Thyroid gland (tissue), 4 donors: ENCODE measurements at regions not wholly inside any gene's neighbourhood (a gene's known extent, or its start where the extent isn't known, plus 50 kb on each side); places are given as distances from the start of the nearest gene placed in this dataset.

Source experiments
- DNase-seq, 2 donors: peaks; one replicate each; pipeline ENCODE4 v3.0.0-alpha.2; 2019
- H3K27ac ChIP-seq, 3 donors: fragments of 200-600 bp; sonication (generic); 1 replicate in 2 of 3; 2 replicates in 1 of 3; pipeline ENCODE4 v1.5.1; 2016 to 2019; ENCODE audit warnings: mild to moderate bottlenecking in 1 of 3, moderate library complexity in 1 of 3
- H3K27me3 ChIP-seq: fragments of 200-600 bp; sonication (generic); one replicate; pipeline ENCODE4 v1.5.1; 2019
- H3K36me3 ChIP-seq, 2 donors: fragments of 200-600 bp; sonication (generic); one replicate each; pipeline ENCODE4 v1.5.1; 2016 to 2019
- H3K4me1 ChIP-seq, 2 donors: fragments of 200-600 bp; sonication (generic); one replicate each; pipeline ENCODE4 v1.5.1; 2017 to 2019
- H3K4me3 ChIP-seq, 3 donors: fragments of 200-600 bp; sonication (generic); replicated peaks in 1 of 3; 1 replicate in 2 of 3; 2 replicates in 1 of 3; pipeline ENCODE4 v1.5.1; 2016; ENCODE audit warnings: mild to moderate bottlenecking in 1 of 3
- H3K9me3 ChIP-seq: fragments of 200-600 bp; sonication (generic); one replicate; pipeline ENCODE4 v1.5.1; 2017
- CTCF ChIP-seq, 6 experiments: fragments of 200-600 bp in 3 of 6; fragments of 450-650 bp in 3 of 6; sonication (generic) in 3 of 6; IDR thresholded peaks; one replicate each; pipeline ENCODE4 v1.5.1; 2016 to 2019; ENCODE audit warnings: antibody characterized with exemption in 6 of 6, mild to moderate bottlenecking in 2 of 6, inconsistent platforms in 1 of 6, moderate library complexity in 1 of 6
- POLR2A ChIP-seq, 2 donors: fragments of 450-650 bp; IDR thresholded peaks; one replicate each; pipeline ENCODE4 v1.6.1; 2017; ENCODE audit warnings: antibody characterized with exemption in 2 of 2, mild to moderate bottlenecking in 2 of 2, moderate library complexity in 1 of 2
- WGBS, 2 donors: methylation state at CpG; one replicate each; pipeline ENCODE4 v1.1.5; 2017; 5-methylcytosine and 5-hydroxymethylcytosine counted together
- intact Hi-C: fragments of 100-400 bp; cut with DNase I; formaldehyde crosslinking; loops from one replicate; pipeline ENCODE4 v1.15.1; 2023

GRCh38 chr2:139730197-139730596 lies 950.0 kb upstream of the NXPH2 start:
- Histone ChIP-seq H3K4me1 (no peaks in the 10 kb centered on the region), H3K27me3 (no peaks in the 10 kb centered on the region), H3K36me3 (no peaks in the 10 kb centered on the region), H3K9me3 (no peaks in the 10 kb centered on the region), H3K27ac (no peak overlapping the region), H3K4me3 (no peak overlapping the region)
- intact Hi-C loops: no loop called here
- DNase-seq: no peak
- WGBS, 2 donors: 91% methylated on average over 4 of the region's 4 CpGs
- TF ChIP-seq CTCF (IDR thresholded peaks at IDR 0.05): no peak
- no peak for TF ChIP-seq POLR2A (IDR thresholded peaks at IDR 0.05)

DNA sequence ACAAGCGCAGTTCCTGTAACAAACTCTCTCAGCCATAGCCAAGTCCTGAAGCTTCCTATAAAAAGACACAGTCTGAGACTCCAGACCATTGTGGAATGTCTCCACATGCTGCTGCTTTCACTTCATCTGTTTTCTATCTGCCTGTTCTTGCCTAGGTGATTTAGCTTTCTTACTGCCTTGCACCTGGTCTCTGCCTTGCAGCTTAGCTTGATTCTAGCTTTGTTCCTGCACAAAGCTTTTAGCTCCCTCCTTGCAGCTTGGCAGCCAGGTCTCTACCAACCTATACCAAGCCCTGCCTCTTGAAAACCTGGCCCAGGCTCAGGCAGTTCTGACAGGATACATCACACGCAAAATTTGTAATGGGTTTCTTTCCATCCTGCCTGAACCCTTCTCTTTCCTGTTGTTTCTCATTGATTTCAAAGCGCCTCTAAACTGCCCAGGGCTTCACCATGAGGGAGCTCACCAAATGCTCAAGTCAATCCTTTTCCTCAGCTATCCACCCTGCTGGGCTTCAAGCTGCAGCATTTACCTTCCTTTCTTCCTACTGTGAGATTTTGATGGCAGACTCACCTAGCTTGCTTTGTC lies 941.3 kb upstream of the NXPH2 start:
- Histone ChIP-seq H3K4me3 (no peak overlapping the region), H3K9me3 (no peaks in the 10 kb centered on the region), H3K4me1 (no peaks in the 10 kb centered on the region), H3K27ac (no peak overlapping the region), H3K27me3 (no peaks in the 10 kb centered on the region), H3K36me3 (no peaks in the 10 kb centered on the region)
- 45% methylated on average over 3 of the region's 3 CpGs for WGBS, 2 donors
- intact Hi-C loops: no loop called here
- no peak for TF ChIP-seq CTCF (IDR thresholded peaks at IDR 0.05)
- no peak for TF ChIP-seq POLR2A (IDR thresholded peaks at IDR 0.05)
- DNase-seq: no peak

DNA sequence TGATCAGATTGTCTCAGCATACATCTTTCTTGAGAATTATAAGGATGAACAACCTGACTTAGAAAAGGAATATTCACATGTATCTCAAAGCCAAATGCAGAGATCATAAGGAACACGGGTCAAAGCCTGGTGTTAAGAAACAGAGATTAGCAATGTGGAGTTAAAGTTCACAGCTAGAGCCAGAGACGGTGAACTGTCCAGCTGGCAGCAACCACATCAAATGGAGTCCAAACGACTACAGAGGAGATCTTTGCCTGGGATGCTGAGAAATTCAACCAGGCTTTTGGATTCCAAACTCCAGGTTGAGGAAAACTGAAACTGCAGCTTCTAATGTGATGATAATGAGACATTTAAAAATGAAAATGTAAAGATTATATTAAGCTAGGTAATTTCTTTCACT lies 939.9 kb upstream of the NXPH2 start:
- H3K4me1 ChIP-seq: no peaks in the 10 kb centered on the region
- intact Hi-C loops: no loop called here
- no peak for DNase-seq
- no peak overlapping the region for H3K4me3 ChIP-seq
- no peaks in the 10 kb centered on the region for H3K9me3 ChIP-seq
- no peaks in the 10 kb centered on the region for H3K27me3 ChIP-seq
- 50 to 69% methylated on average over 3 of the region's 3 CpGs for WGBS, 2 donors
- H3K27ac ChIP-seq: no peak overlapping the region
- H3K36me3 ChIP-seq: no peaks in the 10 kb centered on the region
- TF ChIP-seq CTCF (IDR thresholded peaks at IDR 0.05) (no peak), POLR2A (IDR thresholded peaks at IDR 0.05) (no peak)

- Histone ChIP-seq H3K27ac (no peak overlapping the region), H3K36me3 (no peaks in the 10 kb centered on the region), H3K4me3 (no peak overlapping the region), H3K9me3 (no peaks in the 10 kb centered on the region), H3K27me3 (no peaks in the 10 kb centered on the region), H3K4me1 (no peaks in the 10 kb centered on the region)
- intact Hi-C loops: no loop called here
- TF ChIP-seq CTCF (IDR thresholded peaks at IDR 0.05) (no peak), POLR2A (IDR thresholded peaks at IDR 0.05) (no peak)
- no peak for DNase-seq
These were observed 924.4 kb upstream of the NXPH2 start for GRCh38 chr2:139704606-139705005.

- H3K36me3 ChIP-seq: no peaks in the 10 kb centered on the region
- DNase-seq: no peak
- no peaks in the 10 kb centered on the region for H3K27me3 ChIP-seq
- no peak overlapping the region for H3K27ac ChIP-seq
- WGBS, 2 donors: 43 to 48% methylated on average over 1 of the region's 1 CpG
- no peak overlapping the region for H3K4me3 ChIP-seq
- no peaks in the 10 kb centered on the region for H3K9me3 ChIP-seq
- no peaks in the 10 kb centered on the region for H3K4me1 ChIP-seq
- intact Hi-C loops: no loop called here
- TF ChIP-seq POLR2A (IDR thresholded peaks at IDR 0.05) (no peak), CTCF (IDR thresholded peaks at IDR 0.05) (no peak)
These were observed 914.1 kb upstream of the NXPH2 start for GRCh38 chr2:139694327-139694726.
